ENCODE measurements at regions not wholly inside any gene's neighbourhood (a gene's known extent, or its start where the extent isn't known, plus 50 kb on each side); places are given as distances from the start of the nearest gene placed in this dataset.

DNA sequence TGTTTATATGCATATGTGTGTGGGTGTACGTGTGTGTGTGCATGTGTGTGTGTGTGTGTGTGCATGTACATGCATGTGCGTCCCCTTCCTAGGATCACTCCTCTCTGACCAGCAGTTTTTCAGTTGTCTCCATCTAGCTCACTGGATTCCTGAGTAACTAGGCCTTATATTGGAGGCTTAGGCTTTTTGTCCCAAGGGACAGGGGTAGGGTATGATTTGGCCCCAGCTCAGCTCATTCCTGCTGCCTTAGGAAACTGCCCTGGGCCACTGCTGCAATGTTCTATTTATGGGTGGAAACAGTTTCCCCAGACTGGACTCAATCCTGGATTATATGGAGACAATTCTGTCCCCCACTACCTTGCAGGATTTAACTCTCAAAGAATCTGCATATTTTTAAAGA, 68.8 kb upstream of the SDK1 start:
- ATAC-seq, result no peak
- intact Hi-C loops (cut with DNase I), result no loop called here
- no peaks in the 10 kb centered on the region for H3K27me3 ChIP-seq
- no peaks in the 10 kb centered on the region for H3K9me3 ChIP-seq
- H3K27ac ChIP-seq, result no peak overlapping the region
- TF ChIP-seq, protein P1, sequence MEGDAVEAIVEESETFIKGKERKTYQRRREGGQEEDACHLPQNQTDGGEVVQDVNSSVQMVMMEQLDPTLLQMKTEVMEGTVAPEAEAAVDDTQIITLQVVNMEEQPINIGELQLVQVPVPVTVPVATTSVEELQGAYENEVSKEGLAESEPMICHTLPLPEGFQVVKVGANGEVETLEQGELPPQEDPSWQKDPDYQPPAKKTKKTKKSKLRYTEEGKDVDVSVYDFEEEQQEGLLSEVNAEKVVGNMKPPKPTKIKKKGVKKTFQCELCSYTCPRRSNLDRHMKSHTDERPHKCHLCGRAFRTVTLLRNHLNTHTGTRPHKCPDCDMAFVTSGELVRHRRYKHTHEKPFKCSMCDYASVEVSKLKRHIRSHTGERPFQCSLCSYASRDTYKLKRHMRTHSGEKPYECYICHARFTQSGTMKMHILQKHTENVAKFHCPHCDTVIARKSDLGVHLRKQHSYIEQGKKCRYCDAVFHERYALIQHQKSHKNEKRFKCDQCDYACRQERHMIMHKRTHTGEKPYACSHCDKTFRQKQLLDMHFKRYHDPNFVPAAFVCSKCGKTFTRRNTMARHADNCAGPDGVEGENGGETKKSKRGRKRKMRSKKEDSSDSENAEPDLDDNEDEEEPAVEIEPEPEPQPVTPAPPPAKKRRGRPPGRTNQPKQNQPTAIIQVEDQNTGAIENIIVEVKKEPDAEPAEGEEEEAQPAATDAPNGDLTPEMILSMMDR (IDR thresholded peaks at IDR 0.05), result no peak
- no peak overlapping the region for H3K4me3 ChIP-seq
- DNase-seq, result no peak
- H3K4me1 ChIP-seq, result no peaks in the 10 kb centered on the region
- H3K36me3 ChIP-seq, result no peaks in the 10 kb centered on the region

DNA sequence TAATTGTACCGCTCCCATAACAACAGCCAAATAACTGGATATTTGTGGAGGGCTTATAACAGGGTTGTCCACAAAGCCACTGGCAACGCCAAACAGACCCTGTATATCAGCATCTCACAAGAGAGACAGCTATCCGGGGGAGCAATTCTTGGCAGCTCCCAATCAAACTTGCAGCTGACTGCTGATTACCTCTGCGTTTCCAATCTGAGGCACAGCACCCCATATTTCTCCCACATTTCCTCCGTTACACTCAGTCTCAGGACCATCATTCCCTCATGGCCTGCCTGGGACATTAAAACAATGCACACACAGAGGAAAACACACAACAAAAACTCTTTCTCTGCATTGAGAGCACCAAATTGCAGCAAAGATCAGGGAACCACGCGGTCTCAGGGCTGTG, 67.8 kb upstream of the SDK1 start:
- Histone ChIP-seq H3K9me3 (no peaks in the 10 kb centered on the region), H3K4me1 (no peaks in the 10 kb centered on the region), H3K4me3 (no peak overlapping the region), H3K36me3 (no peaks in the 10 kb centered on the region), H3K27ac (no peak overlapping the region), H3K27me3 (no peaks in the 10 kb centered on the region)
- ATAC-seq, result no peak
- DNase-seq, result no peak
- TF ChIP-seq, protein P1 (IDR thresholded peaks at IDR 0.05), result no peak
- intact Hi-C loops (cut with DNase I), result no loop called here

DNA sequence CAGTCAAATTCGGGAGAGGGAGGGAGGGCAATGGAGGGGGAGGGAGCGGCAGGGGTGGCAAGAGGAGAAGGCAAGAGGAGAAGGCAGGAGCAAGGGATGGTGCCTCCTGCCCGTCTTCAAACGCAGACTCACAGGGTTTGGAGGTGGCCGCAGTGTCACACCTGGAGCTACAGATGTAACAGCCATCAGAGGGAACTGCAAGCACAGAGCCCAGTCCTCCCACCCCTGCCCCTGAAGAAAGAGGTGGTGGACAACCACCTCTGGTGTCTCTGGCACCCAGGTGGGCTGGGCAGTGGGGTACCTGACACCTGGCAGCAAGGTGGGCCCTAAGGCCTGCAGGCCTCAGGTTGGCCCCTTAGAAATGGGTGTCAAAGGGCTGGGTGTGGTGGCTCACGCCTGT, 67.0 kb upstream of the SDK1 start:
- DNase-seq (no peak), ATAC-seq (no peak)
- intact Hi-C loops (cut with DNase I), result no loop called here
- H3K27ac ChIP-seq, result no peak overlapping the region
- no peaks in the 10 kb centered on the region for H3K27me3 ChIP-seq
- H3K9me3 ChIP-seq, result no peaks in the 10 kb centered on the region
- TF ChIP-seq, protein P1 (IDR thresholded peaks at IDR 0.05), result no peak
- no peaks in the 10 kb centered on the region for H3K4me1 ChIP-seq
- no peaks in the 10 kb centered on the region for H3K36me3 ChIP-seq
- H3K4me3 ChIP-seq, result no peak overlapping the region

DNA sequence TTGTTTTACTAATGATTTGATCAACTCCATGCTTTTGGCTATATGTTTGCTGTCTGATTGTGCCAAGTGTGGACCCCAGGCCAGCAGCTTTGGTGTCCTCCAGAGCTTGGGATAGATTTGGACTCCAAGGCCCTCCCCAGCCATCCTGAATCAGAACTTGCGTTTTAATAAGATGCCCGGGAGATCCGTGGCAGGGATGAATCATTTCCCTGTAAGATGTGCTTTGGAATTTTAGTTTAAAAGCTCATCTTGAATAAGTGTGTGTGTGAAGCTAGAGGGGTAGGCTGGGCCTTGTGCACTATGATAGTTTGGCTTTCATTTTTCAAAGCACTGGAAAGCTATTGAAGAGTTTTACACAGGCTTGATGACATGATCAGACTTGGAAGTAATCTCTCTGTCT, 66.2 kb upstream of the SDK1 start:
- no peak overlapping the region for H3K4me3 ChIP-seq
- ATAC-seq, result no peak
- H3K27ac ChIP-seq, result no peak overlapping the region
- H3K27me3 ChIP-seq, result no peaks in the 10 kb centered on the region
- no peak for DNase-seq
- no peaks in the 10 kb centered on the region for H3K9me3 ChIP-seq
- no peaks in the 10 kb centered on the region for H3K36me3 ChIP-seq
- intact Hi-C loops (cut with DNase I), result no loop called here
- no peaks in the 10 kb centered on the region for H3K4me1 ChIP-seq
- TF ChIP-seq, protein P1 (IDR thresholded peaks at IDR 0.05), result no peak

DNA sequence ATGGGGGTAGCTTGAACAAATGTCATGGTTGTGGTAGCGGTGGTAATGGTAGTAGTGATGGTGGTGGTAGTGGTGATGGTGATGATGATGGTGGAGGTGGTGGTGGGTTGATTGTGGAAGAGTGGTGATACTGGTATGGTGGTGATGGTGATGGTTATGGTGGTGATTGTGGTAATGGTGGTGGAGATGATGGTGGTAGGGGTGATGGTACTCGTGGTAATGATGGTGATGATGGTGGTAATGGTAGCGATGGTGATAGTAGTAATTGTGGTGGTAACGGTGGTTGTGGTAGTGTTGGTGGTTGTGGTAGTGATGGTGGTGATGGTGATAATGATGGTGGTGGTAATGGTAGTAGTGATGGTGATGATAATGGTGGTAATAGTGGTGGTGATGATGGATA, 65.7 kb upstream of the SDK1 start:
- no peak overlapping the region for H3K27ac ChIP-seq
- H3K9me3 ChIP-seq, result no peaks in the 10 kb centered on the region
- no peak overlapping the region for H3K4me3 ChIP-seq
- H3K36me3 ChIP-seq, result no peaks in the 10 kb centered on the region
- ATAC-seq, result no peak
- no peaks in the 10 kb centered on the region for H3K4me1 ChIP-seq
- TF ChIP-seq, protein P1 (IDR thresholded peaks at IDR 0.05), result no peak
- DNase-seq, result no peak
- no peaks in the 10 kb centered on the region for H3K27me3 ChIP-seq
- intact Hi-C loops (cut with DNase I), result no loop called here

DNA sequence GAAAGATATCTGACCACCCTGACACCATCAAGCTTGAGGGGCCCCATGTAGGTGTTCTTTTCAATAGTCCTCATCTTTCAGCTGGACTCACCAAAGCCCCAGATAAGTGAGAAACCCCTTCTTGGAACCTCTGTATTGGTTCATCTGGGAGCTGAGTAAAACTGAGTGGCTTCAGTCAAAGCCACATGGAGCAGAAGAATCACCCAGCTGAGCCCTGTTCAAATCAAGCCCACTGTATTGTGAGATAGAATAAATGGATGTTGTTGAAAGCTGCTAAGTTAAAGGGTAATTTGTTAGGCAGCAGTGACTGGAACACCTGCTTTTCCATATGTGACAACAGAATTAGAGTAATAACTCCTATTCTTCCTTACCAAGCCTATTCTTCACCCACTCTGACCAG, 64.8 kb upstream of the SDK1 start:
- DNase-seq (no peak), ATAC-seq (no peak)
- Histone ChIP-seq H3K4me3 (no peak overlapping the region), H3K4me1 (no peaks in the 10 kb centered on the region), H3K27me3 (no peaks in the 10 kb centered on the region), H3K36me3 (no peaks in the 10 kb centered on the region), H3K9me3 (no peaks in the 10 kb centered on the region), H3K27ac (no peak overlapping the region)
- intact Hi-C loops (cut with DNase I), result no loop called here
- TF ChIP-seq, protein P1 (IDR thresholded peaks at IDR 0.05), result no peak

Data from upper lobe of right lung (tissue), 1 donor.